ENCODE measurements at regions not wholly inside any gene's neighbourhood (a gene's known extent, or its start where the extent isn't known, plus 50 kb on each side); places are given as distances from the start of the nearest gene placed in this dataset.

GRCh38 chrX:94041881-94042280, 367.9 kb downstream of the FAM133A start:
- CTCF ChIA-PET = no interaction called here
- DNase-seq = no peak
- Mint-ChIP-seq H3K9me3 (no peaks in the 10 kb centered on the region), H3K36me3 (ENCODE audit: low read depth) (no peaks in the 10 kb centered on the region), H3K27me3 (ENCODE audit: low read depth) (no peaks in the 10 kb centered on the region), H3K4me3 (no peak overlapping the region), H3K4me1 (ENCODE audit: low read depth) (no peaks in the 10 kb centered on the region), H3K27ac (no peak overlapping the region)
- intact Hi-C loops (cut with micrococcal nuclease) = no loop called here

- Mint-ChIP-seq H3K4me3 (no peak overlapping the region), H3K4me1 (ENCODE audit: low read depth) (no peaks in the 10 kb centered on the region), H3K27ac (no peak overlapping the region), H3K36me3 (ENCODE audit: low read depth) (no peaks in the 10 kb centered on the region), H3K27me3 (ENCODE audit: low read depth) (no peaks in the 10 kb centered on the region), H3K9me3 (no peaks in the 10 kb centered on the region)
- no peak for DNase-seq
- intact Hi-C loops (cut with micrococcal nuclease) = no loop called here
- CTCF ChIA-PET = interaction anchor here (0.5 kb wide), 1 partner anchor 314 kb away, joined by 3 read pairs; no protein-coding TSS in a partner anchor
Measured at GRCh38 chrX:94045724-94046123, 371.7 kb downstream of the FAM133A start.

- no peak for DNase-seq
- Mint-ChIP-seq H3K27ac (no peak overlapping the region), H3K4me3 (no peak overlapping the region), H3K4me1 (ENCODE audit: low read depth) (no peaks in the 10 kb centered on the region), H3K36me3 (ENCODE audit: low read depth) (no peaks in the 10 kb centered on the region), H3K9me3 (no peaks in the 10 kb centered on the region), H3K27me3 (ENCODE audit: low read depth) (no peaks in the 10 kb centered on the region)
- CTCF ChIA-PET = no interaction called here
- intact Hi-C loops (cut with micrococcal nuclease) = loop anchor here (10.0 kb wide), 1 partner anchor 67 kb away; no protein-coding TSS in a partner anchor
Measured at GRCh38 chrX:94051926-94052325, 377.9 kb downstream of the FAM133A start.

GRCh38 chrX:94053575-94053974, 379.6 kb downstream of the FAM133A start:
- Mint-ChIP-seq H3K9me3 (no peaks in the 10 kb centered on the region), H3K36me3 (ENCODE audit: low read depth) (no peaks in the 10 kb centered on the region), H3K4me3 (no peak overlapping the region), H3K27ac (no peak overlapping the region), H3K4me1 (ENCODE audit: low read depth) (no peaks in the 10 kb centered on the region), H3K27me3 (ENCODE audit: low read depth) (no peaks in the 10 kb centered on the region)
- no peak for DNase-seq
- CTCF ChIA-PET = no interaction called here
- intact Hi-C loops (cut with micrococcal nuclease) = loop anchor here (10.0 kb wide), 1 partner anchor 69 kb away; no protein-coding TSS in a partner anchor

GRCh38 chrX:94057385-94057784, 383.4 kb downstream of the FAM133A start:
- H3K27me3 Mint-ChIP-seq (ENCODE audit: low read depth) = no peaks in the 10 kb centered on the region
- CTCF ChIA-PET = interaction anchor here (1.7 kb wide), 1 partner anchor 9 kb away, joined by 3 read pairs; no protein-coding TSS in a partner anchor
- peaks cover 3% of the 10 kb centered on the region for H3K9me3 Mint-ChIP-seq
- intact Hi-C loops (cut with micrococcal nuclease) = loop anchor here (10.0 kb wide), 1 partner anchor 73 kb away; no protein-coding TSS in a partner anchor
- H3K4me1 Mint-ChIP-seq (ENCODE audit: low read depth) = no peaks in the 10 kb centered on the region
- DNase-seq = no peak
- H3K36me3 Mint-ChIP-seq (ENCODE audit: low read depth) = no peaks in the 10 kb centered on the region
- no peak overlapping the region for H3K4me3 Mint-ChIP-seq
- no peak overlapping the region for H3K27ac Mint-ChIP-seq

- intact Hi-C loops (cut with micrococcal nuclease) = loop anchor here (2.0 to 10.0 kb wide), 2 partner anchors 74 to 184 kb away; no protein-coding TSS in a partner anchor
- Mint-ChIP-seq H3K27ac (no peak overlapping the region), H3K4me1 (ENCODE audit: low read depth) (no peaks in the 10 kb centered on the region), H3K36me3 (ENCODE audit: low read depth) (no peaks in the 10 kb centered on the region), H3K9me3 (peaks cover 6% of the 10 kb centered on the region), H3K27me3 (ENCODE audit: low read depth) (no peaks in the 10 kb centered on the region), H3K4me3 (no peak overlapping the region)
- CTCF ChIA-PET = interaction anchor here (1.7 kb wide), 1 partner anchor 11 kb away, joined by 3 read pairs; no protein-coding TSS in a partner anchor
- no peak for DNase-seq
Measured at GRCh38 chrX:94058728-94059382, 384.8 kb downstream of the FAM133A start.

- Mint-ChIP-seq H3K4me3 (no peak overlapping the region), H3K27me3 (ENCODE audit: low read depth) (no peaks in the 10 kb centered on the region), H3K4me1 (ENCODE audit: low read depth) (no peaks in the 10 kb centered on the region), H3K27ac (no peak overlapping the region), H3K9me3 (peaks cover 6% of the 10 kb centered on the region), H3K36me3 (ENCODE audit: low read depth) (no peaks in the 10 kb centered on the region)
- no peak for DNase-seq
- CTCF ChIA-PET = no interaction called here
- intact Hi-C loops (cut with micrococcal nuclease) = no loop called here
Measured at GRCh38 chrX:94065091-94065490, 391.1 kb downstream of the FAM133A start.

- no peaks in the 10 kb centered on the region for H3K27me3 Mint-ChIP-seq (ENCODE audit: low read depth)
- intact Hi-C loops (cut with micrococcal nuclease) = no loop called here
- H3K36me3 Mint-ChIP-seq (ENCODE audit: low read depth) = no peaks in the 10 kb centered on the region
- H3K27ac Mint-ChIP-seq = no peak overlapping the region
- no peaks in the 10 kb centered on the region for H3K9me3 Mint-ChIP-seq
- no peaks in the 10 kb centered on the region for H3K4me1 Mint-ChIP-seq (ENCODE audit: low read depth)
- H3K4me3 Mint-ChIP-seq = no peak overlapping the region
- DNase-seq = no peak
- CTCF ChIA-PET = no interaction called here
Measured at GRCh38 chrX:94089149-94089548, 415.1 kb downstream of the FAM133A start.

GRCh38 chrX:94097868-94098267, 423.9 kb downstream of the FAM133A start:
- intact Hi-C loops (cut with micrococcal nuclease) = no loop called here
- Mint-ChIP-seq H3K4me1 (ENCODE audit: low read depth) (no peaks in the 10 kb centered on the region), H3K36me3 (ENCODE audit: low read depth) (no peaks in the 10 kb centered on the region), H3K27ac (no peak overlapping the region), H3K4me3 (no peak overlapping the region), H3K27me3 (ENCODE audit: low read depth) (no peaks in the 10 kb centered on the region), H3K9me3 (no peaks in the 10 kb centered on the region)
- no peak for DNase-seq
- CTCF ChIA-PET = no interaction called here

- Mint-ChIP-seq H3K4me1 (ENCODE audit: low read depth) (no peaks in the 10 kb centered on the region), H3K4me3 (no peak overlapping the region), H3K27me3 (ENCODE audit: low read depth) (no peaks in the 10 kb centered on the region), H3K27ac (no peak overlapping the region), H3K36me3 (ENCODE audit: low read depth) (no peaks in the 10 kb centered on the region), H3K9me3 (peaks cover 1% of the 10 kb centered on the region)
- CTCF ChIA-PET = no interaction called here
- no peak for DNase-seq
- intact Hi-C loops (cut with micrococcal nuclease) = no loop called here
Measured at GRCh38 chrX:94107981-94108380, 434.0 kb downstream of the FAM133A start.

- H3K27me3 Mint-ChIP-seq (ENCODE audit: low read depth) = no peaks in the 10 kb centered on the region
- no peaks in the 10 kb centered on the region for H3K36me3 Mint-ChIP-seq (ENCODE audit: low read depth)
- H3K4me1 Mint-ChIP-seq (ENCODE audit: low read depth) = no peaks in the 10 kb centered on the region
- no peak overlapping the region for H3K27ac Mint-ChIP-seq
- CTCF ChIA-PET = no interaction called here
- no peak overlapping the region for H3K4me3 Mint-ChIP-seq
- no peak for DNase-seq
- intact Hi-C loops (cut with micrococcal nuclease) = no loop called here
- no peaks in the 10 kb centered on the region for H3K9me3 Mint-ChIP-seq
Measured at GRCh38 chrX:94114362-94114761, 440.4 kb downstream of the FAM133A start.

GRCh38 chrX:94121799-94122198, 447.8 kb downstream of the FAM133A start:
- Mint-ChIP-seq H3K27me3 (ENCODE audit: low read depth) (no peaks in the 10 kb centered on the region), H3K4me3 (no peak overlapping the region), H3K9me3 (no peaks in the 10 kb centered on the region), H3K4me1 (ENCODE audit: low read depth) (no peaks in the 10 kb centered on the region), H3K36me3 (ENCODE audit: low read depth) (no peaks in the 10 kb centered on the region), H3K27ac (no peak overlapping the region)
- CTCF ChIA-PET = no interaction called here
- no peak for DNase-seq
- intact Hi-C loops (cut with micrococcal nuclease) = no loop called here

- DNase-seq = no peak
- Mint-ChIP-seq H3K4me1 (ENCODE audit: low read depth) (no peaks in the 10 kb centered on the region), H3K27me3 (ENCODE audit: low read depth) (no peaks in the 10 kb centered on the region), H3K27ac (no peak overlapping the region), H3K36me3 (ENCODE audit: low read depth) (no peaks in the 10 kb centered on the region), H3K4me3 (no peak overlapping the region), H3K9me3 (no peaks in the 10 kb centered on the region)
- intact Hi-C loops (cut with micrococcal nuclease) = no loop called here
- CTCF ChIA-PET = no interaction called here
Measured at GRCh38 chrX:94123062-94123461, 449.1 kb downstream of the FAM133A start.

Measured in activated naive CD4-positive, alpha-beta T cell treated with anti-CD3 and anti-CD28 coated beads for 36 hours (primary cell).